ENCODE measurements at regions not wholly inside any gene's neighbourhood (a gene's known extent, or its start where the extent isn't known, plus 50 kb on each side); places are given as distances from the start of the nearest gene placed in this dataset.

GRCh38 chr9:88280816-88281382 is 107.3 kb upstream of the SPIN1 start:
- peak; percentile 45 for DNase-seq

- no peak for DNase-seq
Observed at GRCh38 chr9:88278036-88278435, 110.2 kb upstream of the SPIN1 start.

- no peak for DNase-seq
Observed at GRCh38 chr9:88274078-88274477, 114.2 kb upstream of the SPIN1 start.

GRCh38 chr9:88272986-88273385 is 115.3 kb upstream of the SPIN1 start:
- DNase-seq = no peak

GRCh38 chr9:88270413-88270812 is 117.8 kb upstream of the SPIN1 start:
- no peak for DNase-seq

- no peak for DNase-seq
Observed at GRCh38 chr9:88268886-88269285, 119.4 kb upstream of the SPIN1 start.

- no peak for DNase-seq
Observed at GRCh38 chr9:88267283-88267682, 121.0 kb upstream of the SPIN1 start.

GRCh38 chr9:88266416-88266815 is 121.8 kb upstream of the SPIN1 start:
- no peak for DNase-seq

GRCh38 chr9:88259001-88259400 is 120.7 kb upstream of the SPATA31C2 start:
- no peak for DNase-seq

- DNase-seq = no peak
Observed at GRCh38 chr9:88258601-88259000, 120.3 kb upstream of the SPATA31C2 start.

GRCh38 chr9:88258024-88258423 is 119.7 kb upstream of the SPATA31C2 start:
- DNase-seq = no peak

GRCh38 chr9:88256216-88256615 is 117.9 kb upstream of the SPATA31C2 start:
- DNase-seq = no peak

GRCh38 chr9:88255806-88256205 is 117.5 kb upstream of the SPATA31C2 start:
- DNase-seq = peak; percentile 81

GRCh38 chr9:88251903-88252302 is 113.6 kb upstream of the SPATA31C2 start:
- DNase-seq = no peak

GRCh38 chr9:88243736-88244135 is 105.5 kb upstream of the SPATA31C2 start:
- no peak for DNase-seq

GRCh38 chr9:88242879-88243278 is 104.6 kb upstream of the SPATA31C2 start:
- DNase-seq = no peak

GRCh38 chr9:88237991-88238571 is 99.8 kb upstream of the SPATA31C2 start:
- no peak for DNase-seq

GRCh38 chr9:88237479-88237961 is 99.2 kb upstream of the SPATA31C2 start:
- no peak for DNase-seq

GRCh38 chr9:88236511-88237478 is 98.5 kb upstream of the SPATA31C2 start:
- no peak for DNase-seq

GRCh38 chr9:88235615-88236014 is 97.3 kb upstream of the SPATA31C2 start:
- no peak for DNase-seq

- DNase-seq = no peak
Observed at GRCh38 chr9:88234114-88234513, 95.8 kb upstream of the SPATA31C2 start.

- no peak for DNase-seq
Observed at GRCh38 chr9:88233091-88233490, 94.8 kb upstream of the SPATA31C2 start.

GRCh38 chr9:88230612-88231011 is 92.3 kb upstream of the SPATA31C2 start:
- DNase-seq = no peak

- no peak for DNase-seq
Observed at GRCh38 chr9:88229434-88229833, 91.2 kb upstream of the SPATA31C2 start.
